Ishikawa (cell line): ENCODE measurements at regions not wholly inside any gene's neighbourhood (a gene's known extent, or its start where the extent isn't known, plus 50 kb on each side); places are given as distances from the start of the nearest gene placed in this dataset.

Experiments used
- CEBPB ChIP-seq: IDR thresholded peaks from 2 replicates; pipeline ENCODE4 v1.6.1; 2012
- CREB1 ChIP-seq: IDR thresholded peaks from 2 replicates; pipeline ENCODE4 v1.6.1; 2012; ENCODE audit warnings: low read depth
- EGR1 ChIP-seq: IDR thresholded peaks from 2 replicates; pipeline ENCODE4 v1.6.1; 2012
- EP300 ChIP-seq: IDR thresholded peaks from 2 replicates; pipeline ENCODE4 v1.6.1; 2012; ENCODE audit warnings: borderline replicate concordance
- FOXM1 ChIP-seq: IDR thresholded peaks from 2 replicates; pipeline ENCODE4 v1.6.1; 2012; ENCODE audit warnings: low read depth, borderline replicate concordance
- NFIC ChIP-seq: IDR thresholded peaks from 2 replicates; pipeline ENCODE4 v1.6.1; 2012
- RAD21 ChIP-seq: IDR thresholded peaks from 2 replicates; pipeline ENCODE4 v1.6.1; 2012; ENCODE audit warnings: low read depth
- TAF1 ChIP-seq: IDR thresholded peaks from 2 replicates; pipeline ENCODE4 v1.6.1; 2012; ENCODE audit warnings: low read depth, mild to moderate bottlenecking
- TCF12 ChIP-seq: IDR thresholded peaks from 2 replicates; pipeline ENCODE4 v1.6.1; 2012; ENCODE audit warnings: low read depth
- TEAD4 ChIP-seq: IDR thresholded peaks from 2 replicates; pipeline ENCODE4 v1.6.1; 2012
- YY1 ChIP-seq: IDR thresholded peaks from 2 replicates; pipeline ENCODE4 v1.6.1; 2012; ENCODE audit warnings: low read depth
- ZBTB7A ChIP-seq: IDR thresholded peaks from 2 replicates; pipeline ENCODE4 v1.6.1; 2012; ENCODE audit warnings: low read depth
- TF ChIP-seq, protein P1 (sequence below): IDR thresholded peaks from 2 replicates; pipeline ENCODE4 v1.6.1; 2012
- TF ChIP-seq, protein P2 (sequence below): IDR thresholded peaks from 2 replicates; pipeline ENCODE4 v1.6.1; 2012; ENCODE audit warnings: low read depth, mild to moderate bottlenecking
- TF ChIP-seq, protein P3 (sequence below): IDR thresholded peaks from 2 replicates; pipeline ENCODE4 v1.6.1; 2012

DNA sequence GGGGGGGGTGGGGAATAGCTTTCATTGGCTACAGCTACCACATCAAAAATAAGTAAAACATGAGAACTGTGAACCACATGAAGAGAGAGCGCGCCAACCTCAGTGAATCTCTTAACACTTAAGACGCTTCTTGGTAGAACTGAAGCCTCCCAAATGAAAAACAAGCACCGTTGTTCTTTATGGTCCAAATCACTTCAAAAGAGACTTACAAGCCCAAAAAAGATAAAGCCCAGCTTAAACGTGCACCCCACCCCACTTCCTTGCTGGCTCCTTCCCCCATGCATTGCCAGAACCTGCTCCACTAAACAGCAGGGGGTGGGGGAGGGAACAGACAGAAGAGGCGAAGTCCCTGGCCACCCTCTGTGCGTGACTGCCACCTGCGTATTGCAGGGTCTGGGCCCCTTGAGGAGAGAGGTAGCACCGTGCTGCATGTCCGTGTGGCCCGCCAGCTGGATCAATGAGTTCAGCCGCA, 479.1 kb downstream of the FOXO1 start:
- no peak for TF ChIP-seq EGR1
- no peak for TF ChIP-seq ZBTB7A
- TF ChIP-seq CREB1 = no peak
- TF ChIP-seq RAD21 = no peak
- no peak for TF ChIP-seq YY1
- no peak for TF ChIP-seq FOXM1
- TF ChIP-seq, protein P1, sequence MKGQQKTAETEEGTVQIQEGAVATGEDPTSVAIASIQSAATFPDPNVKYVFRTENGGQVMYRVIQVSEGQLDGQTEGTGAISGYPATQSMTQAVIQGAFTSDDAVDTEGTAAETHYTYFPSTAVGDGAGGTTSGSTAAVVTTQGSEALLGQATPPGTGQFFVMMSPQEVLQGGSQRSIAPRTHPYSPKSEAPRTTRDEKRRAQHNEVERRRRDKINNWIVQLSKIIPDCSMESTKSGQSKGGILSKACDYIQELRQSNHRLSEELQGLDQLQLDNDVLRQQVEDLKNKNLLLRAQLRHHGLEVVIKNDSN = no peak
- TF ChIP-seq CEBPB = no peak
- TF ChIP-seq TEAD4 = no peak
- TF ChIP-seq NFIC = no peak
- TF ChIP-seq, protein P2, sequence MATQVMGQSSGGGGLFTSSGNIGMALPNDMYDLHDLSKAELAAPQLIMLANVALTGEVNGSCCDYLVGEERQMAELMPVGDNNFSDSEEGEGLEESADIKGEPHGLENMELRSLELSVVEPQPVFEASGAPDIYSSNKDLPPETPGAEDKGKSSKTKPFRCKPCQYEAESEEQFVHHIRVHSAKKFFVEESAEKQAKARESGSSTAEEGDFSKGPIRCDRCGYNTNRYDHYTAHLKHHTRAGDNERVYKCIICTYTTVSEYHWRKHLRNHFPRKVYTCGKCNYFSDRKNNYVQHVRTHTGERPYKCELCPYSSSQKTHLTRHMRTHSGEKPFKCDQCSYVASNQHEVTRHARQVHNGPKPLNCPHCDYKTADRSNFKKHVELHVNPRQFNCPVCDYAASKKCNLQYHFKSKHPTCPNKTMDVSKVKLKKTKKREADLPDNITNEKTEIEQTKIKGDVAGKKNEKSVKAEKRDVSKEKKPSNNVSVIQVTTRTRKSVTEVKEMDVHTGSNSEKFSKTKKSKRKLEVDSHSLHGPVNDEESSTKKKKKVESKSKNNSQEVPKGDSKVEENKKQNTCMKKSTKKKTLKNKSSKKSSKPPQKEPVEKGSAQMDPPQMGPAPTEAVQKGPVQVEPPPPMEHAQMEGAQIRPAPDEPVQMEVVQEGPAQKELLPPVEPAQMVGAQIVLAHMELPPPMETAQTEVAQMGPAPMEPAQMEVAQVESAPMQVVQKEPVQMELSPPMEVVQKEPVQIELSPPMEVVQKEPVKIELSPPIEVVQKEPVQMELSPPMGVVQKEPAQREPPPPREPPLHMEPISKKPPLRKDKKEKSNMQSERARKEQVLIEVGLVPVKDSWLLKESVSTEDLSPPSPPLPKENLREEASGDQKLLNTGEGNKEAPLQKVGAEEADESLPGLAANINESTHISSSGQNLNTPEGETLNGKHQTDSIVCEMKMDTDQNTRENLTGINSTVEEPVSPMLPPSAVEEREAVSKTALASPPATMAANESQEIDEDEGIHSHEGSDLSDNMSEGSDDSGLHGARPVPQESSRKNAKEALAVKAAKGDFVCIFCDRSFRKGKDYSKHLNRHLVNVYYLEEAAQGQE = no peak

DNA sequence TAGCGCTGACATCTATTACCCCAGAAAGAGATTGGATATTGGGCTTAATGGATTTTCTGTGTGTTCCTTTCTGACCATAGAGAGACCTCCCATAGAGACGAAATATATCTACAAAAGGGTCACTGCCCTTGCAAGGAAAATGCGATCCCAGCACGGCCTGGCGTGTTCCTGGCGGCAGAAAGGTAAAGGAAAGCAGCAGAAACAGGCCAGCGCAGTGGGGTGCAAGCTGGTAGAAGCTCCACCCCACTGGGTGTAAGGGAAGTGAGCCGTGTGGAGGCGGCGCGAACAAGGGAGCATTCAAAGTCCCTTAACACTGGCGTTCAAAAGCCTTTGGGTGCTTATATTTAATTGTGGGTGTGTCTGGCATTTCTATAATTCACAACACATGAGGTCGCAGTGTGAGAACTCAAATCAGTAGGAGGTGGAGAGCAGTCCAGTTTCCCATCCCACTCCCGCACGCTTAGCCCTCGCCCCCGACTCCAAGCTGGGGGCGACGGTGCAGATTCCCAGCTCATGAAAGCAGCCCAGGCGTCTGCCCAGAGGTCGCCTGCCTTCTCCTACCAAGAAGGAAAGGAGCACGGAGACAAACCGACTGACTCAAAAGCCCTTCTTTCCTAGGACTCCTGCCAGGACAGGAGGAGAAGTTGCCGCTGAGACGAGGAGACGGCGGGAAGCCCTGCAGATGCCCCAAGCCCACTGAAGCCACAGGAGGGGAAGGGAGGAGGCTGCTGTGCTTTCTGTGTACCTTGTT, 478.4 kb downstream of the FOXO1 start:
- TF ChIP-seq CREB1 (no peak), YY1 (no peak), NFIC (no peak), RAD21 (no peak), CEBPB (no peak)

DNA sequence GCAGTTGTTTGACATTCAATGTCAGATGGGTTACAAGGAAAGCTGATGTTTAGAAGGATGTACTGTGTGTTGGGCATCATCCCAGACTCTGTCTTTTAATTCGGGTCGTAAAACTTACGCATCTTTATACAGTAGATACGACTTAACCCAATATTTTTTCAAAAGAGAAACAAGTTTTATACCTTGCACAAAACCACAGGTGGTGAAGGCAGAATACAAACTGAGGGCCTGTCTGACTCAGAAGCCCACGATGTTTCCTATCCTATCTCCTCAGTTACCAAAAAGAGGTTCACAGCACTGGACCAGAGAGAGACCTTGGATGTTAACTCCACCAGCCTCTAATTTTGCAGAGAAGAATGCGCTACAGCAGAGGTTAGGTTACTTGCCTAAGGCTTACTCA, 477.0 kb downstream of the FOXO1 start:
- TF ChIP-seq EP300 = no peak
- no peak for TF ChIP-seq EGR1
- TF ChIP-seq, protein P1 = no peak
- TF ChIP-seq ZBTB7A = no peak
- no peak for TF ChIP-seq NFIC
- TF ChIP-seq, protein P2 = no peak
- TF ChIP-seq RAD21 = no peak
- no peak for TF ChIP-seq YY1
- TF ChIP-seq CEBPB = no peak
- TF ChIP-seq TCF12 = no peak
- no peak for TF ChIP-seq TAF1
- TF ChIP-seq TEAD4 = no peak
- TF ChIP-seq, protein P3, sequence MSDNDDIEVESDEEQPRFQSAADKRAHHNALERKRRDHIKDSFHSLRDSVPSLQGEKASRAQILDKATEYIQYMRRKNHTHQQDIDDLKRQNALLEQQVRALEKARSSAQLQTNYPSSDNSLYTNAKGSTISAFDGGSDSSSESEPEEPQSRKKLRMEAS = no peak
- TF ChIP-seq CREB1 = no peak

DNA sequence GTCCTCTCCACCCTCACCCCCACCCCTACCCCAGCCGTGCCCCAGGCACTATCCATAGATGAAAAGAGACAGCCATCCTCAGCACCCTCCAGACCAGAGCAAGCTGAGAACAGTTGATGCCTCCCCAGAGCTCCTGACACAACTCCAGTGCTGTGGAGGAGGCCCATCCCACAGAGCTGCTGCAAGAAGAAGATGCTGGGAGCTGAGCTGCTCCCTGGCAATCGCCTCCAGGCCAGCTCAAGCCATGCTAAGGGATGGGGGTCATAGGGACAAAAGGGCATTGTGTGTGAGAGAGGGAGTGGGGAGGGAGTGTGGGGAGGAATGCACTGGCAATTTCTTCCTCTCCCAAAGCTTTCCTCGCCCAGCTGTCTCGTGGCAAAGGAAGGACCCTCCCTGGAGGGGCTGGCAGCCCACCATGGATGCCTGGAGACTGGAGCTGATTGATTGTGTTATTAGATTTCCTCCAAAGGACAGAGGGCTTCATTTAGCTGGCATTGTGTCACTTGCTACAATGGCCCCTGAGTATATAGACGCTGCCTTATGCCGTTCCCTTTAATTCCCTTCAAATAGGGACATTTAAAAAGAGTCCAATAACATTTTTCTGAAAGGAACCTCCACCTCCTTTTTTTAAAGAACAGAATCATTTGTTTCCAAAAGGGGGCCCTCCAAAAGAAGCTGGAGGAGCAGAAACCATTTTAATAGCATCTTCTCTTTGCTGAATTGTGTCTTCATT, 476.4 kb downstream of the FOXO1 start:
- TF ChIP-seq, protein P1 = no peak
- no peak for TF ChIP-seq YY1
- no peak for TF ChIP-seq TCF12
- TF ChIP-seq EGR1 = no peak
- TF ChIP-seq, protein P3 = no peak
- no peak for TF ChIP-seq CREB1
- no peak for TF ChIP-seq TEAD4
- TF ChIP-seq EP300 = no peak
- TF ChIP-seq NFIC = no peak

DNA sequence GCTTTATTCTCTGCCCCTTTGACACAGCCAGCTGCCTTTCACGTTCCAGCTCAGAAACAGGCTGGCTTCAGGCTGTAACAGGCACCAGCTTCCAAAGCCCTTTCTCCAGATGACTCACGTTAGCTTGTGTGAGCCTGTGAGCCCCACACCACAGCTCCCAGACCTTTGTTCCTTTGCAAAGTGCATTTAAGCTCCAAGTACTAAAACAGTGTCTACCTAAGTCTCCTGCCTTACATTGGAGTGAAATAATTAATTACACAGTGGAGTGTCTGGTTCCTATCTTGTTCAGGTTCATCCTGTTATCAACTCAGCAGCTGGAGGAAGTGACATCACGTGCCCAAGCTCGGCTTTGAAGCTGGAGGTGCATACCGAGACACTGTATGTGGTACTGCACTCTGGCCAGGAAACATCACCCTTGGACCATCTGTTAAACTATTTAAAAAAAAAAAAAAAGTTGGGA, 475.8 kb downstream of the FOXO1 start:
- no peak for TF ChIP-seq CREB1
